ENCODE measurements at regions not wholly inside any gene's neighbourhood (a gene's known extent, or its start where the extent isn't known, plus 50 kb on each side); places are given as distances from the start of the nearest gene placed in this dataset.
"Not testable (repeated sequence)": the region's sequence is repeated elsewhere in the genome, so short reads cannot be mapped to it uniquely, and the experiment has no call there.

DNA sequence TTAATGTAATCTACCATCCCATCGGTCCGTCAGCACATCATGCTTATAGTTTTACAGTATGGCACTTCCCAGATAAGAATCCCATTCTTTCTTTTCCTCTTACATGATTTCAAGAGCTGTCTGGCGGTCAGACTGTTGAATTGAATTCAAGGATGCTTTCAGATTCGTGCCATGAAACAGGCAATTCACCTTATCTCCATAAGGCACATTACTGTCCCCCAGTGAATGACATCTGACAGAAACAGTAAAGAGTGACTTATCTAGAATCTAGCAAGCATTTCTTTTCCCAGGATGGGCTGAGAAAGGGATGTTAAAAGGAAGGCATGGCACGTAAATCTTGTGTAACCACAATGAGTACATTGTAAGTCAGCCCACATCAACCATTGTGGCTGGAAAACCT is 61.1 kb upstream of the SEM1 start:
- DNase-seq (ENCODE audit: low read depth in 2 of 2), result no peak

DNA sequence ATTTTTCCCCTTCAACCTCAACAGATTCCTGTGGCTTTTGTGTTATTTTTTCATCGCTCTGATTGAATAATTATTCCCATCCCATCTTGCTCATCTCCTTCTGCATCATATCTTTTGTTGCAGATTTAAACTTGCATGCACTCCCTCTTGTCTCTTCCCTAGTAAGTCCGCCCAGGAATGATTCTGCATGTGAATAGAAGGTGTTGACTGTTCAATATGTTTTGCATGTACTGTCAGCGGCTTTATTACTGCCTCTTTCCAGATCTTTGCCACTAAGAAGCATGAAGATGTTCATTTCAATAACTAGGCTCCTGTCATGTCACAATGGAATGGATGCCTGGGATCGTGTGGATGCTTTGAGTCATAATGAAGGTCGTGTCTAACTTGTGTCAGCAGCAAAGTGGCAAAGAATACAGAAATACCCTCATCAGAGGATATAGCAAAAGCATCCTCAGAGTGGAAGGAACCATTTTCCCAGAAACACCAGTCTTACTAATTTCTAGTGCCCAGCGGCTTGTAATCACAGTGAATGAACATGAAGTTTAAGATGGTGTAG is 62.6 kb upstream of the SEM1 start:
- DNase-seq (ENCODE audit: low read depth in 2 of 2), result no peak

DNA sequence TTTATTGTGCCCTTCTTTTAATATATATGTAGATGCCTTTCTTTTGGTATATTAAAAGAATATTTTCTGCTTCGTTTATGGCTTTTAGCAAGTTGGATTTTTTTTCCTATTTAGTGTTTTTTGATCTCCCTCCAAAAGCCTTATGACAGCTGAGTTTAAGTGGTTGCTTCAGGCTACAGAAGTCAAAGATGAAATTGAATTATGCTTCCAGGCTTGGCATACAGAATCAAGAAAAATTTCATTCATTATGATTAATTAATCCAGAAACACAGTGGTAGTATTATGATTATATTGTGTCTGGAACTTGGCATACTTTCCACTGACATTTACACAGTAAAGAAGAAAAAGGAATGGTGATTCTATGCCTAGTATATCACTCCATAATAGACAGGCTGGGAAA is 63.8 kb upstream of the SEM1 start:
- DNase-seq (ENCODE audit: low read depth in 2 of 2), result no peak

DNA sequence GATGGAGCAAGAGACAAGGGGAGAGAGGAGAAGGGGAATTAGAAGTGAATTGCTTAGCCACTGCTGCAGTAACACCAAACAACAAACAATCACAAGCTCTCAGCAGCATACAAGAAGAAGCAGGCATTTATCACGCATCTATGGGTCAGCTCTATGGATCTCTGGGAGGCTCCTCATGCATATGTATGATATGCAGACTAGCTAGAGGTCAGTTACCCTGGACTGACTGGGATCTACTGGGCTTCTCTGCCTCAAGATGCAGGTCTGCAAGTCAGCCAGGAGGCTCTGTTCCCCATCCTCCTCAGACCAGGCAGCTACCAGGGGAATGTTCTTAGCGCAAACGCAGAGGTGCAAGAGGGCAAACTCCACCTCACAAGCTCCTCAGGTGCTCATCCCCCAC is 64.7 kb upstream of the SEM1 start:
- DNase-seq (ENCODE audit: low read depth in 2 of 2), result no peak

DNA sequence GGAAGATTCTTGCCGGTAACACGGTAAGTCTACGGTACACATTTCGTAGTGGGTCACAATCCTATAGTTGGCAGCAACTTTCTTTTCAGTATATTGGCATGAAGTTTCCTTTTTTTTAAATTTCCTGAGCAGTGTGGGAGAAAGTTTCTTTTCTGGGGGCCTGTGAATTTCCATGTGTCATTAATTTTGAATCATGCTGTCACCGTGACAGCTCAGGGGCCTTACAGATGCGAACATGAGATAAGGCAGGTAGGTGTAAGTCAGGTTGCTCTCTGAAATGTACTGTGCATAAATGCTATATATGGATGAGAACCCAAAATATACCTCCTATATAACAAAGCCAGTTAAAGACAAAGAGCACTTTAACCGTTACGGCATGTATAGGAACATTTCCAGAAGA is 65.4 kb upstream of the SEM1 start:
- no peak for DNase-seq (ENCODE audit: low read depth in 2 of 2)

DNA sequence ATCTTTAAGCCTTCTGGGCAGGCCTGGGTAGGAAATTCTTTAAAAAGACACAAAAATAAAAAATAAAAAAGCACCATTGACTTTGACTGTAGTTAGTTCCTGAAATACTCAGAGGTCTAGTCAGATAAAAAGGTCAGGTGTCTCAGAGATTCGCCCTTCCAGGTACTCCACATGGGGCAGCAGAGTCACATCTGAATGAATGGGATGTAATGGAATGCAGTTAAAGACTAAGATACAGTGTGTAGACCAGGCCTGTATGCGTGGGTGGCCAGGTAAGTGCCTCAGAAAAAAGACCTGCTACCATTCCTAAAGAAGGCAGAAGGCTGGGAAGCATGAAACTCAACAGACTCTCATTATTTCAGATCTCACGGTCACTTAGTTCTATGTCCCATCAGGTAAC is 68.6 kb upstream of the SEM1 start:
- DNase-seq (ENCODE audit: low read depth in 2 of 2), result no peak

DNA sequence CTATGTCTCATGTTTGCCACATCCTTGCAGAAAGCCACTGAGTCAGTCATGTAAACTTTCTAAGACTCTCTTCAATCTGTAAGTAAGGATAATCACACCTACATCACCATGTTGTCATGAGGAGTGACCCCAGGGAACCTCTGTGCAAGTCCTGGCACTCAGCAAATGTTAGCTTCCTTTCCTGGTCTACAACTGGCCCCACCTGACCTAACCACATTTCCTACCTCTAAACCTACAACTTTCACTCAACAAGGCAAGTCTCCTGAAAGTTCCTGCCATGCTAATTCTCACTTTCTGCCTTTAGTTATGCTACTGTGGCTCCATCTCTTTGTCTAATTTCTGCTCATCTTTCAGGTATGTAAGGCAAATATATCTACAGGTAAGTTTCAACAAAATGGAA is 72.3 kb upstream of the SEM1 start:
- DNase-seq (ENCODE audit: low read depth in 2 of 2), result no peak

DNA sequence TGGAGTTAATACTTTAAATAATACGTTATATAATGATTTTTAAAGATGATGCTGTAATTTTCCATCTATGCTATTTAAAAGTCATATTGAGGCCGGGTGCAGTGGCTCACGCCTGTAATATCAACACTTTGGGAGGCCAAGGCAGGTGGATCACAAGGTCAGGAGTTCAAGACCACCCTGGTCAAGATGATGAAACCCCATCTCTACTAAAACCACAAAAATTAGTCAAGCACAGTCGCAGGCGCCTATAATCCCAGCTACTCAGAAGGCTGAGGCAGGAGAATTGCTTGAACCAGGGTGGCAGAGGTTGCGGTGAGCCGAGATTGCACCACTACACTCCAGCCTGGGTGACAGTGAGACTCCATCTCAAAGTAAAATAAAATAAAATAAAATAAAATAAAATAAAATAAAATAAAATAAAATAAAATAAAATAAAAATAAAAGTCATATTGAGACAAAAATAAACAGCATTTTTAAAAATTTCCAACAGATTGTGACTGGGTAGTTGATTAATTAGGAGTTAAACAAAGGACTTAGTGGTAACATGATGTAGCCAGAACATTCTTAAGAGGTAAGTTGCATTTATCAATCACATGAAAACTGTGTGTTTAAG is 73.1 kb upstream of the SEM1 start:
- not testable (repeated sequence) for DNase-seq (ENCODE audit: low read depth in 2 of 2)

DNA sequence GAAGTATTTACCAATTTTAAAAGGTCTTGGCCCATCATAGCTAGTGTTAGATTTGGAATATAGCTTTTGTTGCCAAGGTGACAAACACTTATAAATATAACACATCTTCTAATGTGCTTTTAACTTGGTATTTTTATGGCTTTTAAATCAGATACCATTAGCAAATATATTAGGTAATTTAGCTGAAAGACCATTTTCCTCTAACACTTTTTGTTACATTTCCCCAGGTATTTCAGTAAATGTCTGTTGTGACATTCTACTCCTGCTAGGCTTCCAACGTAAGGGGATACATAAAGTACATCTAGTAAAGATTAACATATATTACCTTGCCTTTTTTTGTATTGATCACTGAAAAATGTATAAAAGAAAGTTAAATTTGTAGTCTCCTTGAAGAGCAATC is 75.0 kb upstream of the SEM1 start:
- DNase-seq (ENCODE audit: low read depth in 2 of 2), result no peak

DNA sequence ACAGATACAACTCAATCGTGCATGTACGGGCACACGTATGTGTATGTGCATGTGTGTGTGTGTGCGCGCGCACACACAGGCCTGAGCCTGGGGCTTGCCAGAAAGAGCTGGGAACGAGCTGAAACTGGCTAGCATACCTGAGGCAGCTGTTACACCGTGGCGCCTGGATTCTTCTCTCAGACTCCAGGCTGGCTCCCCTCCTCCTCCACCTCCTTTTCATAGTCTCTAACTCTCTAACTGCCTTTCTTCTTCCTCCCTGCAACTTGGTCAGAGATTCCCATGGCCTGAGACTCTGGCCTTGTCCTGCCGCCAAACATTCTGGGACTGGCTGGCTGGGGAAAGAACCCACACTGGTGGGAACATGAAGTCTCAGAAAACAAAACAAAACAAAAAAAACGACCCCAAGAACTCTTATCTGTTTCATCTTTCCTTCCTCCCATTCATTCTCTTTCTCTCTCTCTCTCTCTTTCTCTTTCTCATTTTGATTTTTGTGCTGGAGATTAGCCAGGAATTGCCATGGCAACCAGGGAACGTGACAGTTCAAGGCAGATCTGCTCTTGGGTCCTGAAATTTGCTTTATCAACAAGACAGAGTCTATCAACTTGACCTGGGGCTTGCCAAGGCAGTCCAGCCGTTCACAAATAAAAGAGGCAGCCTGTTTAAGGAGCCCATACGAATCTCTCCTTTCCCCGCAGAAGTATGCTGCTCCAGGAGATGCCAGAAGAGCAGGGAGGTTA is 76.8 kb upstream of the SEM1 start:
- DNase-seq (ENCODE audit: low read depth in 2 of 2), result no peak

DNA sequence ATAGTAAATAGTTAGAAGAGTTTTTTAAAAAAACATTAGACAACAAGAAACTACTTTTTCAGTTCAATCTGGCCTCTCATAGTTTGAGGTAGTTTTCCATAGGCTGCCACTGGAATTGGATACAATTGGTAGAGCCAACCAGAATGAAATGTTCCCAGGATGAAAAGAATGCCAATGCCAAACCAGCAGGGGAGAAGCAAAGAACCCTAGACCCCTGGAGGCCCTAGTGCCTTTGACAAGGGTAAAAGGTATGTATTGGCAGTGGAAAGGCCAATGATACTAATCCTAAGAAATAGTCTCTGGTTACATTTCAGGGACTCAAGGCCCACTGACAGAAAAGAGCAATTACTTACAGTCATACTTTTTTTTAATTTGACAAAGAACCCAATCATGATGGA is 77.4 kb upstream of the SEM1 start:
- no peak for DNase-seq (ENCODE audit: low read depth in 2 of 2)

DNA sequence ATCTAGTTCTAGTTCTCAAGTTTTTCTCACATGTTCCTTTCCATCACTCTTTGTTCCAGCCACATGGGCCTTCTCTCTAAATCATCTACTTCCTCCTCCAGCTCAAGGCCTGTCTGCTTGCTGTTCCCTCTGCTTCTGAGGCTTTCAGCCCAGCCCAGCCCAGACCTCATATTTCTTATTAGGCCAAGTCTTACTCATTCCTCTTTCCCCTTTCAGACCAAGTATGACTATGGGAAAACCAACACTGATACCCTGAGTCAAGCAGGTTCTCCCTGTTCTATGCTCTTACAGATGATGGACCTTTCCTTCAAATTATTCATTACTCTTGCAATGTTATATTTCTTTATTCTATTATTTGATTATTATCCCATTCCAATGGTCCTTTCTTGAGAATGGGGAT is 80.3 kb upstream of the SEM1 start:
- DNase-seq (ENCODE audit: low read depth in 2 of 2), result no peak

DNA sequence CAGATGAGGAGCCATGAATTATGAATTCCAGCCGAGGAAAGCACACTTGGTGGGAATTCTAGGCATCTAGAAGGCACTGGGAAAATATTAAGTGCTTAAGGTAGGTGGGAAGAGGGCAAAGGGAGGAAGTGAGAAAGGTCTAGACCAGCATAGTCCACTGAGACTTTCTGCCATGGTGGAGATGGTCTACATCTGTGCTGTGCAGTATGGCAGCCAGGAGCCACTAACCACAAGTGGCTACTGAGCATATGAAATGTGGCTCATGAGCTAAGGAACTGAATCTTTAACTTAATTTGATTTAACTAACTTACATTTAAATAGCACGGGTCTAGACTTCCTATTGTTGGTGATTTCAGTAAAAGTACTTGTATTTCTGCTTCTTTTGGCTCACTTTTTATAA is 82.5 kb upstream of the SEM1 start:
- DNase-seq (ENCODE audit: low read depth in 2 of 2), result no peak

DNA sequence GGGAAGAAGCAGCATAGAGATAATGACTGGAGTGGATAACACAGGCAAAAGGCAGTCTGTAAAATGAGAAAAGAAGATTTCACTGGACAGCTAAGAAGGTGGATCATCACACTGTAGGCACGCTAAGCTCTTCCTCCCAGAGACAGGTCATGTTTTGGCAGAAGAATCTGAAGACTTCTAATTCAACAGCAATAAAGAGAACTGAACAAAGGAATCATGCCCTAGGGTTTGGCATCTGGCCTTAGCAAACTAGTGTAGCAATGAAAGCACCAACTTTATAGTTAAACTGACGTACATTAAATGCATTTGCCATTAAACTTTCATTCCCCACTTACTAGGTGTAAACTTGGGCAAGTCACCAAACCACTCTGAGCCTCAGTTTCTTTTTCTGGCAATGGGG is 84.4 kb upstream of the SEM1 start:
- DNase-seq (ENCODE audit: low read depth in 2 of 2), result no peak

DNA sequence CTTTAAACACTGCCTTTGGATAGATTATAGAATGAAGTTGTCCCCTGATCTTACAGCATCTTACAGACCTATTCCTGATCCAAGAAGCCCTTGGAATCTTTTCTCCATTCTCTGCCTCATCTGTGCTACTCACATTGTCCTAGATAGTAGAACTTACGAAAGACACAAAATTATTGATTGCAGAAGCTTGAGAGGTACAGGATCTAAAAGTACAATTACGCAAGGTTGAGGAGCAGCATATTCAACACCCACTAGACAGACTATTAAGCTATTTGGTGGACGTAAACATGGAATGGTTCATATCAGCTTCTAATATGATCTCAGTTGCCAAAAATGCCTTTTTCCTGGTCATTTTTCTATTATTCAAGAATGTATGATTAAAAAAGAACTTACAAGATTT is 90.5 kb upstream of the SEM1 start:
- DNase-seq (ENCODE audit: low read depth in 2 of 2), result no peak

DNA sequence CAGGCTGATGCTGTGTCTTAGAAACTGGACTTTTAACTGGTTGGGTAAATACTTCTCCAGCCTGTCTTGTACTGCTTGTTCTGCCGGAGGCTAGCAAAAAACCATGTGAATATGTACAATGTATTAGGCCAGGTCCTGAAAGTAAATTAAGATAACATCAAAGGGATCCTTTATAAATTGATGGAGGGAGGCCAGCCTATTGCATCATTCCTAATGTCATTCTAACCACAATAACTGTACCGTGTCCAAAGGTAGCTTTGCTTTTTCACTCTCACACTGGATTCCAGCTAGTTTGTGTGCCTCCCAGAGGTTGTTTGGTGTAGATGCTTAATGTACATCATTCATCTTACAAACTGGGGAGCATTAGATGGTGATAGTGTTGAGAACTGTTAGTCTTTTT is 91.2 kb upstream of the SEM1 start:
- DNase-seq (ENCODE audit: low read depth in 2 of 2), result no peak

DNA sequence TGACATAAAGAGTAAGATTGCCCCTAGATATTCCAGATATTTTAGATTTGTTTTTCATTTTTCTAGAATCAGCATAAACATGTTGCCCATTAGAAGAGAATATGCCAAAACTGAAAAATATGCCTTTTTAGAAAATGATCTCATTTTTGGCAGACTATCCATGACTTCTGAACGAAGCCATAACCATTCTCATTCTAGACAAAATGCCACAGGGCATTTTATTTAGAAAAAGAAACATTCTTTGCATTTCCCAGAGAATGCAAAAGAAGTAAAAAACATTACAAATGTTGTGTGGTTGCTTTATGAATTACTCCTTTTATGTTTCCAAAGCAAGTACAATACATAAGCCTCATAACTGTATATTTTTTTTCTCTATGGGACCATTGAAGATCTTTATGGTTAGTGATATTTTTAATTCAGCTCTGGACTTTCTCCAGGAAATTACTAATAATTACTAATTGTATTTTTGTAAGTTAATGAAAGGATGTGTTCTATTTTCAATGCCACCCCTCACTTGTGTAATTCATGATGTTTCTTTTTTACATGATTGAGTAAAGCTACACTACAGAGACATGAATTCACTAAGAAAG is 109.6 kb upstream of the SEM1 start:
- DNase-seq (ENCODE audit: low read depth in 2 of 2), result no peak

DNA sequence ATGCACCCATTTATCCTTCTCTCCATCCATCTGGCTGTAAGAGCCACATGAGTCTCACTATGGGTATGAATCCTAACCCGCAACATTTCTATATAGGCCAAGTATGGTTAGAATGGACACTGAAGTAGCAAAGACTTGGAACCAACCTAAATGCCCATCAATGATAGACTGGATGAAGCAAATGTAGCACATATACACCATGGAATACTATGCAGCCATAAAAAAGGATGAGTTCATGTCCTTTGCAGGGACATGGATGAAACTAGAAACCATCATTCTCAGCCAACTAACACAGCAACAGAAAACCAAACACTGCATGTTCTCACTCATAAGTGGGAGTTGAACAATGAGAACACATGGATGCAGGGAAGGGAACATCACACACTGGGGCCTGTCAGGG is 111.5 kb upstream of the SEM1 start:
- not testable (repeated sequence) for DNase-seq (ENCODE audit: low read depth in 2 of 2)

DNA sequence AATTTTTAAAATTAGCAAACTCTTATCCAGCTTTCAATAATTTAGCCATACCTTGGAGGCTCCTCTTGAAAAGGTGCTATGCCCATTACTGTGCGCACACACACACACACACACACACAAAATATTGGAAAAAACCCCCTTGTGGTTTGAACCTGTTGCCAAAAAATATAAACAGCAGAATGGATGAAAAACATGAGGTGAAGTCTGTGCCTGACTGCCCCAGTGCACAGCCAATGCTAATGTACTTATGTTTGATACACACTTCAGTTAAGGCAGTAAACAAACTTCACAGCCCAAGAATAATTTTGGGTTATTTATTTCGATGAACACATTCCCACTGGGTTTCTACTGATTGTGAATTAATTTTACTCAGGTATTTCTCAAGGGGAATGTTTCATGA is 113.2 kb upstream of the SEM1 start:
- no peak for DNase-seq (ENCODE audit: low read depth in 2 of 2)

DNA sequence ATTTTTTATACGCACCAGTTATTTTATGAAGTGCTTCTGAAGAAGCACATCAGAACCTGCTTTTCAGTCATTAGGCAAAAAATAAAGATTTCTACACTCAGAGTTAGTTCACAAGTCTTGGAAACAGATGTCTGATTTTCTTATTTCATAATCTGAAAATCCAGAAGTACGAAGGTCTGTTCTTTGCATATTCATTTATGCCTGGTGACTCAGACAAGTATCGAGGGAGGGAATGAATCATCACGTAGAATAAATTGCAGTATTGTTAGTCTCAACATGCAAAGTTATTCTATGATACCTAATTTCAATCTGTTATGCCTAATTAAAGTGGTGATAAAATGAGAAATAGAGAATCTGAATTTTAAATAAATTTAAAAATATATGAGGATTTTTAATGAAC is 113.6 kb upstream of the SEM1 start:
- DNase-seq (ENCODE audit: low read depth in 2 of 2), result no peak

DNA sequence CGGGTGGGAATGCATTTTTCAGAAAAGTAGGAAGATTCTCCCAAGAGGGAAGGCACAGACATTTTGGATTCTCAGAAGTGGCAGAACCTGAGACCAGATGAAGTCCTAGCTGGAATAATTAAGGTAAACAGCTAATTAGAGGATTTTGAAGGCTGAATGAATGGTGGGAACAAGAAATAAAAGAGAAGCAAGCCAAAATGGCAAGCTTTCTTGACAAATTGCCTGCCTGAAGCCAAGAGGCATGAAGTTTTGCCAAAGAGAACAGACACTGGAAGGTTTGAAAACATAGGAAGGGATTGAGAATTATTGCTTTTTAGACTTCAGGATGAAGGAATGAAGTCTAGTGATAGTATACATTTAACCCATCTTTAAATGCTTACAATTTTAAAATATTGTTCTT is 115.0 kb upstream of the SEM1 start:
- no peak for DNase-seq (ENCODE audit: low read depth in 2 of 2)

DNA sequence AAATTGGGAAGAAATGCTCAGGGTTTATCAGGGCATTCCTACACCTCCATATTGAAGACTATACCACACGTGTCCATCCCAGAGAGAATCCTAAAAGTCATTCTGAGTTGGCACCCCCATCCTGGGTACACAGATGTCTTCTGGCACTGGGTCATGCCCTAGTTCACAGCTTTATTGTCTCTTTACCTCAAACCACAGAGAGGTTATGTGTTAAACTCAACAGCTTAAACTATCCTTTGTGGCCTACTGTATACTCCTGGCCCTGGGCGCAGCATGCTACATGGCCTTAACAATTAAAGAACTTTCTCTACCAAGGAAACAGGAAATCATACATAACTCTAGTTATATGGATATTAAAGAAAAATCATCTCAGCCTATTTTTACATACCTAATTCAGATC is 115.6 kb upstream of the SEM1 start:
- no peak for DNase-seq (ENCODE audit: low read depth in 2 of 2)

DNA sequence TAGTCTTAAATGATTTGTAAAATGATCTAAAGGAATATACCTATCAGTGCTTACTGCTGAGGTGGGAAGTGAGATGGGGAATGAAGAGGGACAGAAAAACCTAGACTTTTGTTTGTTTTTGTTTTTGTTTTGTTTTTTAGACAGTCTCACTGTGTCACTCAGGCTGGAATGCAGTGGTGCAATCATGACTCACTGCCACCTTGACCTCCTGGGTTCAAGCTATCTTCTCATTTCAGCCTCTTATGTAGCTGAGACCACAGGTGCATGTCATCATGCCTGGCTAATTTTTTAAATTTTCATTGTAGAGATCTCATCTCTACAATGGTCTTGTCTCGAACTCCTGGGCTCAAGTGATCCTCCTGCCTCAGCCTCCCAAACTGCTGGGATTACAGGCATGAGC is 116.4 kb upstream of the SEM1 start:
- DNase-seq (ENCODE audit: low read depth in 2 of 2), result no peak

All from stimulated activated CD8-positive, alpha-beta memory T cell treated with anti-CD3 and anti-CD28 coated beads, Interleukin-15, amount 100 ng/mL, for 48 hours (primary cell).